Stimulated activated CD4-positive, alpha-beta T cell treated with anti-CD3 and anti-CD28 coated beads, Interleukin-2, amount 100 ng/mL, for 4 hours (primary cell): ENCODE measurements at regions not wholly inside any gene's neighbourhood (a gene's known extent, or its start where the extent isn't known, plus 50 kb on each side); places are given as distances from the start of the nearest gene placed in this dataset.
"Not testable (repeated sequence)": the region's sequence is repeated elsewhere in the genome, so short reads cannot be mapped to it uniquely, and the experiment has no call there.

ENCODE experiments used
- DNase-seq: peaks from one replicate; pipeline ENCODE4 v3.0.0-alpha.2; 2020; ENCODE audit warnings: low read depth

GRCh38 chr4:3961091-3961672 lies 195.0 kb downstream of the ADRA2C start:
- DNase-seq, result not testable (repeated sequence)

GRCh38 chr4:3964572-3965278 lies 198.5 kb downstream of the ADRA2C start:
- DNase-seq, result not testable (repeated sequence)

- not testable (repeated sequence) for DNase-seq
Observed at GRCh38 chr4:3967204-3967603, 201.0 kb downstream of the ADRA2C start.

GRCh38 chr4:3972626-3973025 lies 206.4 kb downstream of the ADRA2C start:
- DNase-seq, result not testable (repeated sequence)

GRCh38 chr4:3973581-3974200 lies 207.5 kb downstream of the ADRA2C start:
- not testable (repeated sequence) for DNase-seq

GRCh38 chr4:3983518-3984125 lies 217.4 kb downstream of the ADRA2C start:
- not testable (repeated sequence) for DNase-seq

GRCh38 chr4:3984796-3985195 lies 218.6 kb downstream of the ADRA2C start:
- not testable (repeated sequence) for DNase-seq

GRCh38 chr4:3986412-3986811 lies 220.2 kb downstream of the ADRA2C start:
- not testable (repeated sequence) for DNase-seq

GRCh38 chr4:3997386-3997785 lies 229.3 kb downstream of the OTOP1 start:
- not testable (repeated sequence) for DNase-seq

- DNase-seq, result not testable (repeated sequence)
Observed at GRCh38 chr4:4004036-4004435, 222.7 kb downstream of the OTOP1 start.

GRCh38 chr4:4004702-4005101 lies 222.0 kb downstream of the OTOP1 start:
- not testable (repeated sequence) for DNase-seq

GRCh38 chr4:4006356-4006755 lies 220.4 kb downstream of the OTOP1 start:
- DNase-seq, result not testable (repeated sequence)

GRCh38 chr4:4019071-4019470 lies 207.7 kb downstream of the OTOP1 start:
- DNase-seq, result not testable (repeated sequence)

GRCh38 chr4:4021161-4021560 lies 205.6 kb downstream of the OTOP1 start:
- DNase-seq, result not testable (repeated sequence)

GRCh38 chr4:4026708-4027107 lies 200.0 kb downstream of the OTOP1 start:
- DNase-seq, result not testable (repeated sequence)

- not testable (repeated sequence) for DNase-seq
Observed at GRCh38 chr4:4028752-4029151, 198.0 kb downstream of the OTOP1 start.

GRCh38 chr4:4030509-4030908 lies 196.2 kb downstream of the OTOP1 start:
- not testable (repeated sequence) for DNase-seq

GRCh38 chr4:4031446-4032135 lies 195.1 kb downstream of the OTOP1 start:
- not testable (repeated sequence) for DNase-seq

- DNase-seq, result not testable (repeated sequence)
Observed at GRCh38 chr4:4032364-4032763, 194.4 kb downstream of the OTOP1 start.

GRCh38 chr4:4032801-4033605 lies 193.7 kb downstream of the OTOP1 start:
- not testable (repeated sequence) for DNase-seq
